GM19023 (cell line): ENCODE measurements at regions not wholly inside any gene's neighbourhood (a gene's known extent, or its start where the extent isn't known, plus 50 kb on each side); places are given as distances from the start of the nearest gene placed in this dataset.
"Not testable (repeated sequence)": the region's sequence is repeated elsewhere in the genome, so short reads cannot be mapped to it uniquely, and the experiment has no call there.

Experiments
- ATAC-seq: cut with Tn5 transposase; IDR thresholded peaks from one replicate; pipeline ENCODE4 v1.9.1; 2021; ENCODE audit warnings: mild to moderate bottlenecking, moderate library complexity; ENCODE audit not compliant: unreplicated experiment

DNA sequence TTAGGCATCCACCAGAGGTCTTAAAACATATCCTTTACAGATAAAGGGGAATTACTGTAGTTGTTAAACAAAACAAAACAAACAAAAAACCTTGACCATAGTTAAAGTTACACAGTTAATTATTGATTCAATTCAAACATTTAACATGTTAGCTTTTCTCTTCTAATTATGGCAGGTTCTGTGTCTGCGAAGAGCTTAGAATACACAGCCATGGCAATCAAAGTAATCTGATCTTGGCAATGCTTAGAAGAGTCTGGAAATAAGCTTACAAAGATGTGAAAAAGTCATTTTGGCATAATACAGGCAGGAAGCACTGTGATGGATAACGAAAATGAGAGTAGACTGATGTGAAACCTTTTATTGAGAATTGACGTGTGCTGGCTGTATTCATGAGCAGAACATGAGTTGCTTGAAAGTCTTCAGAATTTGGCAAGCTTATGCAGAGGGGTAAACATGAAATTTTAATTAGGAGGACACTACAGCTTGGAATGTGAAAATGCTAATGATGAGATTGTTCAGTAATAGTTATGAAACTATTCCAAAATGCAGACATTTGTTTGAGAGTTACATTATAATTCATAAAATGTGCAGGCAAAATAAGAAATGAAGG, 629.6 kb downstream of the FSCB start:
- no peak for ATAC-seq

DNA sequence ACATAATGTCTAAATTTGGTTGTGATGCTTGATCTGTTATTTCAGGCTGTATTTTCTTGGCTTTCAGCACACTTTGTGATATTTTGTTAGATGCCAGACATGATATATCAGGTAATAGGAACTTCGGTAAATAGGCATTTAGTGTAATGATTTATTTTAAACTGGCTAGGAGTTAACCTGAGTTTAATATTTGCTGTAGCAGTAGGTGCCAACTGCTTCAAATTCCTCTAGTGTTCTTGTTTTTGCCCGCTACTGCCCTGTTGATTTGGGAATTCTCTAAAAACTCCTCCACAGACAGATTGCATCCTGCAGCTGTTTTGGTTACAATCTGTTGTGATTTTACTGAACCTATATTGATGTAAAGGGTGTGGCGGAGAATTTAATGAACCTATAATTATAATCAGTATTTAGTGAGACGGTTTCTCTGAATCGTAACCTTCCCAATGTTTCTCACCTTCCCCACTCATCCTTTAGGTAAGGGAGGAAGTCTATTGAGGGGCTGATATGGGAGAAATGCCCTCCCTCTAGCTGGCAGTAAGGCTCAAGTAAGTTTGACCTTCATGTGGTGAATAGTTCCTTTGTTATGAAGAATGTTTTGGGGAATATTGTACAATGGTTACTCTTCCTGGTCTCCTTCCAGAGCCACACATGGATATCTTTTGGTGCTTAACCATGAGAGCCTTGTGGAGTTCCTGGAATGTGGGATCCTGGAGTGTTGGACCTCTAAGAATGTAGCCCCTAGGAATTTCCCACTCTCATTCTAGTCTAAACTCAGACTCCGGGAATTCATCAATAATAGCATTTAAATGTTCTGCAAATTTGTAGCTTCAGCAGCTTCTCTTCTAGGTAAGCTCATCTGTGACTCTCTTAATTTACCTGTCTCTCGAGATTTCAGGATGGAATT, 634.1 kb downstream of the FSCB start:
- ATAC-seq, result no peak

GRCh38 chr14:43872222-43872621, 634.9 kb downstream of the FSCB start:
- no peak for ATAC-seq

GRCh38 chr14:43858981-43859380, 648.1 kb downstream of the FSCB start:
- ATAC-seq, result no peak

DNA sequence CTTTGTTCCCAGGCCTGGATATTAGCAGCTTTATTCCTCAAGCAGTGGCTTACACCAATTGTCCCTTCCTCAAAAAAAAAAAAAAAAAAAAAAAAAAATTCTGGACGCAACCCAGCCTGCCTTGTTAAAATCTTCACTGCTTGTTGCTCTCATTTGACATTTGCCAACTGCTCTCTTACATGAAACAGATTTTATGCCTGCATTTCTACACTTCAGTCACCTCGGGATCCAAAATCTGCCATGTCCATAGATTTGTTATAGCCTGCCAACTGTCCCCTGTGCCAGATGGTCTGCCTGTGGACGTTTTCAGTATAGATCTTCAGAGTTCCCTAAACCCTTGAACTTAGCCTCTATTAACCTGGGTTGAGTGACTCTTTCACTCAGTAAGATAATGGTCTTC, 651.5 kb downstream of the FSCB start:
- no peak for ATAC-seq

DNA sequence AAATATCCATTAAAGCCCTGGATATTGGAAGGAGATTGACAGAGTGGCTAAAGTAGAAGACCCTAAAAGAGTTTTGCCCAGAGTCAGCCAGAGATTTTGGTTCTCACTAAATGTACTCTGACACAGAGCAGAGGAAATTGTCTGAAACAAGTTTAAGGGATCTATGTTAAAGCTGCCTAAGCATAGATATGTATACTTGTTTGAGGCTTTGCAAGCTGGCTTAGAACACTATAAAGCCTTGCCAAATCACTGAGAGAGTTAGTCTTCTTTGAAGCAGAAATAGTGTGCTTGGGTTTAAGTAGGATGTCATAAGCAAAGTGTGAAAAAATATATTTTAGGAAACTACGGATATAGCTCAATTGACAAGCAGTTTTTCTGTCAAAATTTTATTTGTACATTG, 653.5 kb downstream of the FSCB start:
- no peak for ATAC-seq

DNA sequence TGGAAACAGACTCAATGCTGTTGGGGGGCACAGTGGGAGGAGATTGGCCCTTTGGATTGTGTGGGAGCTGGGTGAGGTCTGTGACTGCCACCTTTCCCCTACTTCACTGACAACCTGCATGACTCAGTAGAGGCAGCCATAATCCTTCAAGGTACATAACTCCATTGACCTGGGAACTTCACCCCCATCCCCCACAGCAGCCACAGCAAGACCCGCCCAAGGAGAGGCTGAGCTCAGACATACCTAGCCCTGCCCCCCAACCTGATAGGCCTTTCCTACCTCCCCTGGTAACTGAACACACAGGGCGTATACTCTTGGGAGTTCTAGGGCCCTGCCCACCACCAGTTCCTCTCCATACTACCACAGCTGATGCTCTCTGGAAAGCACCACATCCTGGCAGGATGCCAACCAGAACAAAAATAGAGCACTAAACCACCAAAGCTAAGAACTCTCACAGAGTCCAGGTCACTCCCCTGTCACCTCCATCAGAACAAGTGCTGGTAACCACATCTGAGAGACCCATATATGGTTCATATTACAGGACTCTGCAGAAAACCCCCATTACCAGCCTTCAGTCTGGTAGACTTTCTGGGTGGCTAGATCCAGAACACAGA, 703.9 kb downstream of the FSCB start:
- peak; percentile 64 for ATAC-seq

- ATAC-seq, result no peak
Observed at GRCh38 chr14:43795600-43796228, 711.4 kb downstream of the FSCB start.

DNA sequence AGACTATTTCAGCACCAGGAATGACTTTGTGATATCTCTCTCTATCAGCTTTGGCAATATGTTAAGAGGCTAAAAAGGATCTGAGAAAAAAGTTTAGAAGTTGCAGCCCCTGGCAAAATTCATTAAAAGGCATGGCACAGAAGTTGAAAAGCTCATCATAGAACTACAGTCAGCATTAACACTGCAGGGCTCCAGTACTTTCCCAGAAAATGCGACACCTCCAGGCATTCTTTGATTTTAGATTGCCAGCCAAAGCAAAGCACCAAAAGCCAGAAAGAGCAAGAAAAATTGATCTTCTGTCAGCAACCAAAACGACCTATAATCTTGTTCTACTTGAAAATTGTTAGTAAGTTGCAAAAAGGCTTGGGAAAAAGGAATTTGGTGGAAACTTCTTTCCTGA, 713.5 kb downstream of the FSCB start:
- no peak for ATAC-seq

GRCh38 chr14:43792980-43793379, 714.1 kb downstream of the FSCB start:
- ATAC-seq, result no peak

DNA sequence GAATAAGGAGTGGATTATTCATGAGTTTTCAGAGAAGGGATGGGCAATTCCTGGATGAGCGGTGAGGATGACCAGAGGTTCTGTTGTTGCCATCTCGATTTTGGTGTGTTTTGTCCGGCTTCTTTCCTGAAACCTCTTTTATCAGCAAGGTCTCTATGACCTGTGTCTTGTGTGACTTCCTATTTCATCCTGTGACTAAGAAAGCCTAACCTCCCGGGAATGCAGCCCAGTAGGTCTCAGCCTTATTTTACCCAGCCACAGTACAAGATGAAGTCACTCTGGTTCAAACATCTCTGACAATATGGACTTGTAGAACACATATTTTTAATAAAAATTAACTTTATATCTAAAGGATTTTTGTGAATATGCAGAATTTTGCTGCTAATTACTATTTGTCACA, 716.4 kb downstream of the FSCB start:
- ATAC-seq, result no peak

GRCh38 chr14:43789458-43789857, 717.6 kb downstream of the FSCB start:
- ATAC-seq, result no peak

DNA sequence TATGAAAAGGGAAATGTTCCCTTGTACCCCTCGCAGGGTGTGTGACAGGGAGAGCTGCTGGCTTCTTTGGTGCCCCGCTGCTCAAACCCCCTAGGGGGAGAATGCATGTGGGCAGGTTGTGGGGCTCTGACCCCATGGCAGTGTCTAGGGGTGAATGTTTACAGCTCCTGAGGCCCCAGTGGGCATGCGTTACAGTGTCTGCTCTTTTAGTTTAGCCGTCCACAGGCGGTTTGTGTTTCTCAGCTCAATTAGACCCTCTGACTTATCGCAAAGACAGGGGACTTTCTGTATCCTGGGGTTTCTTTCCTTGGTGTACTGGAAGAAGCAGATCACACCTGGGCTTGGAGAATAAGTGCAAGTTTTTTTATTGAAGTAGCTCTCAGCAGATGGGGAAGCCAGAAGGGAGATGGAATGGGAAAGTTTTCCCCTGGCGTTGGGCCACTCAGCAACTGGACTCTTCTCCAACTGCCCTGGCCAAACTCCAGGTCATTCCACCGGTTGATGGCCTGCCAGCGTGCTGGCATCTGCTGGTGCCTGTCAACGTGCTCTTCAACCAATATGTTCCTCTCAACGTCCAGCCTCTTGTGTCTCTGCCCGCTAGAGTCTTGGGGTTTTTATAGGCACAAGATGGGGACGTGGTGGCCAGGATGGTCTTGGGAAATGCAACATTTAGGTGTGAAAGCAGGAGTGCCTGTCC, 720.9 kb downstream of the FSCB start:
- no peak for ATAC-seq

GRCh38 chr14:43784432-43784831, 722.7 kb downstream of the FSCB start:
- not testable (repeated sequence) for ATAC-seq

- ATAC-seq, result no peak
Observed at GRCh38 chr14:43778937-43779639, 728.0 kb downstream of the FSCB start.

DNA sequence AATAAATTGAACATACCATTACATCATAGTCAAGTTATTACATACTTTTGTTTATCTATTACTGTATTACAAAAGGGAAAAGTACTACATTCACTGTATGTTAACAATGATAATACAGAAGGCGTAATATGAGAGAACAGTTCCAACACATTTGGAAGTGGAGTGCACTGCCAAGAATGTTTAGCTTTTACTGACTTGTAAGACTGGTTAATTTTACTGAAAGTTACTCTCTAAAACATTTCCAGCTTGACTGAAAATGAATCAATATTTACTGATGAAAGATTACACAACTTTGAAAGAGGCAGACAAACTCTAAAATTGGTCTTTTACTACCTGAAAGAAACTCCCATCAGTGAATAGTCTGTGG, 728.5 kb downstream of the FSCB start:
- no peak for ATAC-seq

- ATAC-seq, result no peak
Observed at GRCh38 chr14:43765474-43765873, 741.6 kb downstream of the FSCB start.

GRCh38 chr14:43764433-43764832, 742.6 kb downstream of the FSCB start:
- ATAC-seq, result no peak

GRCh38 chr14:43755707-43756106, 751.4 kb downstream of the FSCB start:
- no peak for ATAC-seq

DNA sequence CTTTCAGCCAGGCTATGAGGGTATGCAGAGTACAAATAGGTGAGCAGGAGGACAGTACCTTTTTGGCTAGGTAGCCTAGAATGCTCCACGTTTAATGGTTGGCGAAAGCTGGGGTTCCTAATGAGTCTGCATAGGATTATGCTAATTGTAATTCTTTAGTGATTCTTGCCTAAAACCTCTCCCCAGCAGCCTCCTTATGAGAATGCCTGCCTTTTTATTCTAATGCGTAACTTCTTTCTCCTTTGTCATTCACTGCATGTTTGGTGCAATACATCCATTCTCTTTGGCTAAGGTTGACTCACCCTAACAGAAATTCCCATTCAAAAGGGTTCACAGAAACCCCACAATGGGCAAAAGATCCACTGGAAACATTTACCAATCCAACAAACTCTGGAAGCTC, 752.2 kb downstream of the FSCB start:
- ATAC-seq, result no peak
